ENCODE measurements at regions not wholly inside any gene's neighbourhood (a gene's known extent, or its start where the extent isn't known, plus 50 kb on each side); places are given as distances from the start of the nearest gene placed in this dataset.

GRCh38 chr2:117555965-117556364 lies 258.5 kb upstream of the DDX18 start:
- Mint-ChIP-seq H3K27me3 (no peaks in the 10 kb centered on the region), H3K4me3 (no peak overlapping the region), H3K4me1 (ENCODE audit: low read depth) (no peaks in the 10 kb centered on the region), H3K27ac (no peak overlapping the region), H3K36me3 (ENCODE audit: low read depth) (no peaks in the 10 kb centered on the region), H3K9me3 (peaks cover 6% of the 10 kb centered on the region)
- DNase-seq (no peak), ATAC-seq (no peak)
- CTCF ChIA-PET = no interaction called here
- TF ChIP-seq CTCF (IDR thresholded peaks at IDR 0.05) = no peak
- intact Hi-C loops (cut with micrococcal nuclease) = no loop called here
- POLR2A ChIA-PET = interaction anchor here (0.6 kb wide), 1 partner anchor 107 kb away, joined by 3 read pairs; no protein-coding TSS in a partner anchor

GRCh38 chr2:117557626-117558025 lies 256.9 kb upstream of the DDX18 start:
- POLR2A ChIA-PET = no interaction called here
- H3K36me3 Mint-ChIP-seq (ENCODE audit: low read depth) = no peaks in the 10 kb centered on the region
- DNase-seq (no peak), ATAC-seq (no peak)
- no peaks in the 10 kb centered on the region for H3K4me1 Mint-ChIP-seq (ENCODE audit: low read depth)
- H3K9me3 Mint-ChIP-seq = peaks cover 3% of the 10 kb centered on the region
- H3K27me3 Mint-ChIP-seq = no peaks in the 10 kb centered on the region
- CTCF ChIA-PET = no interaction called here
- no peak overlapping the region for H3K4me3 Mint-ChIP-seq
- H3K27ac Mint-ChIP-seq = no peak overlapping the region
- intact Hi-C loops (cut with micrococcal nuclease) = no loop called here
- no peak for TF ChIP-seq CTCF (IDR thresholded peaks at IDR 0.05)

- no peak overlapping the region for H3K4me3 Mint-ChIP-seq
- peaks cover 10% of the 10 kb centered on the region for H3K9me3 Mint-ChIP-seq
- H3K4me1 Mint-ChIP-seq (ENCODE audit: low read depth) = no peaks in the 10 kb centered on the region
- H3K27ac Mint-ChIP-seq = no peak overlapping the region
- no peak for TF ChIP-seq CTCF (IDR thresholded peaks at IDR 0.05)
- H3K27me3 Mint-ChIP-seq = no peaks in the 10 kb centered on the region
- ATAC-seq (no peak), DNase-seq (no peak)
- no peaks in the 10 kb centered on the region for H3K36me3 Mint-ChIP-seq (ENCODE audit: low read depth)
- intact Hi-C loops (cut with micrococcal nuclease) = no loop called here
- CTCF ChIA-PET = no interaction called here
- POLR2A ChIA-PET = no interaction called here
Measured at GRCh38 chr2:117562654-117563053, 251.8 kb upstream of the DDX18 start.

- intact Hi-C loops (cut with micrococcal nuclease) = no loop called here
- Mint-ChIP-seq H3K27ac (no peak overlapping the region), H3K4me3 (no peak overlapping the region), H3K36me3 (ENCODE audit: low read depth) (no peaks in the 10 kb centered on the region), H3K9me3 (peaks cover 21% of the 10 kb centered on the region), H3K27me3 (no peaks in the 10 kb centered on the region), H3K4me1 (ENCODE audit: low read depth) (no peaks in the 10 kb centered on the region)
- ChIA-PET POLR2A (no interaction called here), CTCF (no interaction called here)
- TF ChIP-seq CTCF (IDR thresholded peaks at IDR 0.05) = no peak
- ATAC-seq = no peak
- no peak for DNase-seq
Measured at GRCh38 chr2:117571590-117572349, 242.7 kb upstream of the DDX18 start.

- Mint-ChIP-seq H3K36me3 (ENCODE audit: low read depth) (no peaks in the 10 kb centered on the region), H3K4me3 (no peak overlapping the region), H3K9me3 (peaks cover 4% of the 10 kb centered on the region), H3K4me1 (ENCODE audit: low read depth) (no peaks in the 10 kb centered on the region), H3K27ac (no peak overlapping the region), H3K27me3 (no peaks in the 10 kb centered on the region)
- no peak for DNase-seq
- ChIA-PET POLR2A (no interaction called here), CTCF (no interaction called here)
- intact Hi-C loops (cut with micrococcal nuclease) = no loop called here
- no peak for TF ChIP-seq CTCF (IDR thresholded peaks at IDR 0.05)
- ATAC-seq = no peak
Measured at GRCh38 chr2:117587310-117587709, 227.2 kb upstream of the DDX18 start.
